HG02981 (cell line): ENCODE measurements at regions not wholly inside any gene's neighbourhood (a gene's known extent, or its start where the extent isn't known, plus 50 kb on each side); places are given as distances from the start of the nearest gene placed in this dataset.
"Not testable (repeated sequence)": the region's sequence is repeated elsewhere in the genome, so short reads cannot be mapped to it uniquely, and the experiment has no call there.

Experiments
- ATAC-seq: cut with Tn5 transposase; IDR thresholded peaks from one replicate; pipeline ENCODE4 v1.9.1; 2021; ENCODE audit warnings: mild to moderate bottlenecking, moderate library complexity; ENCODE audit not compliant: unreplicated experiment

DNA sequence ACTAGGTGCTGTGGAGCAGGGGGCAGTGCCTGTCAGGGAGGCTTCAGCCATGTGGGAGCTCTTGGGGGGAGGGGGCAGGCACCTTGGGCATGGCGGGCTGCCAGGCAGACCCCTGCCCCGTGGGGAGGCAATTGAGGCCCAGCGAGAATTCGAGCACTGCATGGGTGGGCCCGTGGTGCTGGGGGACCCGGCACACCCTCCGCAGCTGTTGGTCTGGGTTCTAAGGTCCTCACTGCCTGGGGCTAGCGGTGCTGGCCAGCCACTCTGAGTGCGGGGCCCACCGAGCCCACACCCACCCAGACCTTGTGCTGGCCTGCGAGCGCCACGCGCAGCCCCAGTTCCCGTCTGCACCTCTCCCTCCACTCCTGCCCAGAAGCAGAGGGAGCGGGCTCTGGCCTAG is 835.5 kb upstream of the CNTN5 start:
- ATAC-seq: no peak

- no peak for ATAC-seq
Observed at GRCh38 chr11:98194611-98195010, 826.1 kb upstream of the CNTN5 start.

- ATAC-seq: no peak
Observed at GRCh38 chr11:98195300-98195699, 825.4 kb upstream of the CNTN5 start.

- no peak for ATAC-seq
Observed at GRCh38 chr11:98207086-98207485, 813.7 kb upstream of the CNTN5 start.

- ATAC-seq: no peak
Observed at GRCh38 chr11:98227278-98227677, 793.5 kb upstream of the CNTN5 start.

GRCh38 chr11:98230678-98231077 is 790.1 kb upstream of the CNTN5 start:
- ATAC-seq: no peak

DNA sequence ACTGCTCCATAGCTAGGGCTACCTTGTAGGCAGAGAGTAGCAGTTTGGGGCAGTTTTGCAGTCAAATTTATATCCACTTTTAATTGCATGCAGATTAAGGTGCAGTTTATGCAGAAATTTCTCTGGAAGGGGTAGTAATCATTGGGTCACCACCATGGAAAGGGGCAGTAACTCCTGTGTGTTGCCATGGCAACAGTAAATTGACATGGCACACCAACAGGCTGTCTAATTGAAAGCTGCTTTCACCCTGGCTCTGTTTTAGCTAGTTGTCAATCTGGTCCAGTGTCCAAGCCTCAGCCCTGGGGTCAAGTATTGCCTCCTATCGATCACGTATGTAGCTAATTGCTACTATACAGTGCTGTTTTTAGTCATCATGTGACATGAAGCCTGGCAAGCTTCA is 786.1 kb upstream of the CNTN5 start:
- ATAC-seq: no peak

- ATAC-seq: no peak
Observed at GRCh38 chr11:98243897-98244296, 776.9 kb upstream of the CNTN5 start.

- no peak for ATAC-seq
Observed at GRCh38 chr11:98260983-98261382, 759.8 kb upstream of the CNTN5 start.

DNA sequence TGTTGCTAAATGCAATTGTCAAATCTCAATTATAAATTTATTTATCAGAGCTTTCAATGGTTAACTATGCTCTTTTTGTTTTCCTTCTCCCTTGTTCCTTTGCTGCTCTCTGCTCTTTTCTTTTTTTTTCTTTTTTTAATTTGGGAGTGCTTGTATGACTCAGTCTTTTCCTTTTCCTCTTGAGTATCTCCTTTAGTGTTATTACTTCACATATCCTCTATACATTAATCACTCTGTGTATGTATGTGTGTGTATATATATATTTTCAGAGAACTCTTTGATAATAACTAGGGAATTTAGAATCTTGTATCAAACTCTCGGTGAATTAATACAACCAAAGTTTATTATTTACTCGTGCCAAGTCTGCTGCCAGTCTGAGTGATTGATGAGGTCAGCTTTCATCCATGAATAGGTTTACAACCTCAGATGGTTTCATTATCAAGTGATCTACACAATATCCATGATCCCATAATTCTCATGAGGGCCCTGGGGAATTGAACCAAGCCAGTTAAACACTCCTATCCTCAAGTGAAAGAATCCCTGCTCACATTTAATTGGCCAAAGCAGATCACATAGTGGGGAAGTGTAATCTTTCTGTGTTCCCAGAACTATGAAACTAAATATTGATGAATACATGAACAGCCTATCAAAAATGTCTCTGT is 743.4 kb upstream of the CNTN5 start:
- no peak for ATAC-seq

DNA sequence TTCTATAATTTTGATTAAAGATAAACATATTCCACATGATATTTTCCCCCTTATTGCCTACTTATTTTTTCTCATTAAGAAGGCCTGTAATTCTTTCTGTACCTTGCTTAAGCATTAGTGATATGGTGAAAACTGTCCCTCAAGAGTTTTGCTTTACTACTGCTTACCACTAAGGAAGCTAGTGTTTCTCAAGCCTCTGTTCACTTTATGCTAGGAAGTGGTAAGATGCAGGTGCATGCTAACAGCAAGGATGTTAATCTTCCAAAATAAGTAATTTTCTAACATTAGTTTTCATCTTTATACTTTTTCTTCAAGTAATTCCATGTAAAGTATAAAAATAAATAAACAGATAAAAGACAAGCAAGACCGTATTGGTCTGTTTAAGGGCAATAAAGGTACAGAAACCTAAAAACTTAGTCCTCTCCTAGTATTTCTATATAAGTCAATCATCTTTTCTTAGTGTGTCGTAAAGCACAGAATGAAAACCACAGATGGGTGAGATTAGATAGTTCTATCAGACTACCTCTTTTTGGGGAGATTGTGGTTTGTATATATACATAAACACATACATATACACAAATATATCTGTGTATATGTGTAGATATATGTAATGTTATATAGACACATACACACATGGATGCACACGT is 731.0 kb upstream of the CNTN5 start:
- no peak for ATAC-seq

- no peak for ATAC-seq
Observed at GRCh38 chr11:98296091-98296880, 724.5 kb upstream of the CNTN5 start.

DNA sequence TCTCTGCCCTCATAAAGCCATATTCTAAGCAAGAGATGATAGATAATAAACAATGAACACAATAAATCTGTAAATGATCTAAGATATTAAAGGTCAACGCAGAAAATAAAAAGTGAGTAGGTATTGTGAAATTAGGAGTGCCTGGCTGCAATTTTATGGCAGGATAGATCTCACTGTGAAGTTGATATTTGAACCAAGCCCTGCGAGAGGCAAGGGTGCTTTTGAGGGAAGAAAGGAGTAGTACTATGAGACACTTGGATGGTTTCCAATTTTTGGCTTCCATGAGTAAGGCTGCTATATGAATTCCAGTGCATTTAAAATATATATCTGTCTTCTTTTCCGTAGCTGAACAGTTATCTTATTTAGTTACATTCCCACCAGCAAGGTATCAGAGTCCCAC is 720.0 kb upstream of the CNTN5 start:
- no peak for ATAC-seq

DNA sequence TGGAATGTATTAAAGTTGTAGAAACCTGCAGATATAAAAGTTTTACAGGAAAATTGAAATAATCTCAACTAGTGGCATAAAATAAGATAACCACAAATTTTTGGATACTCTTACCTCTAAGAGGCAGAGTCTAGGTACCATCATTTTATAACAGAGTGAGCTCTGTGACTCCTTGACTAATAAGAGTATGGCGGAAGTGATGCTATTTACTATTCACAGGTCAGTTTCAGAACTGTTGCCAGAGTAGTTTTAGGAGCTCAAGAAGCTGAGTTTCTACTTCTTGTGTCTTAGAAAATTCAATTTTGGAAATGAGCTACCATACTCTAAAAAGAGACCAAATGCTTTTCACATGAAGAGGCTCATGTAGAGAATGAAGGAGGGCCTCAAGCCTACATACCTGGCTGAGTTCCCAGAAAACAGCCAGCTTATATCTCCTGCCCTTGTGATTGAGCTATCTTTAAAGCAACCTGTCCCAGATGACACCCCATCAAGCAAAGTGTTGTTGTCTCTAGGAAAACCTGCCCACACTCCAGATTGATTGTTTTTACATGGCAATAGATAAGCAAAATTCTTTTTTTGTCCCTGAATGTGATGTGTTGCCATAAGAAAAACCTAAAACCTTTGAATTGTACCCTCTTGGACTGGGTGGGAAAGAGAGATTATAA is 712.8 kb upstream of the CNTN5 start:
- no peak for ATAC-seq

DNA sequence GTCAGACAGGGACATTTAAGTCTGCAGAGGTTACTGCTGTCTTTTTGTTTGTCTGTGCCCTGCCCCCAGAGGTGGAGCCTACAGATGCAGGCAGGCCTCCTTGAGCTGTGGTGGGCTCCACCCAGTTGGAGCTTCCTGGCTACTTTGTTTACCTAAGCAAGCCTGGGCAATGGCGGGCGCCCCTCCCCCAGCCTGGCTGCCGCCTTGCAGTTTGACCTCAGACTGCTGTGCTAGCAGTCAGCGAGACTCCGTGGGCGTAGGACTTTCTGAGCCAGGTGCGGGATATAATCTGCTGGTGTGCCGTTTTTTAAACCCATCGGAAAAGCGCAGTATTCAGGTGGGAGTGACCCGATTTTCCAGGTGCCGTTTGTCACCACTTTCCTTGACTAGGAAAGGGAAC is 690.4 kb upstream of the CNTN5 start:
- not testable (repeated sequence) for ATAC-seq

DNA sequence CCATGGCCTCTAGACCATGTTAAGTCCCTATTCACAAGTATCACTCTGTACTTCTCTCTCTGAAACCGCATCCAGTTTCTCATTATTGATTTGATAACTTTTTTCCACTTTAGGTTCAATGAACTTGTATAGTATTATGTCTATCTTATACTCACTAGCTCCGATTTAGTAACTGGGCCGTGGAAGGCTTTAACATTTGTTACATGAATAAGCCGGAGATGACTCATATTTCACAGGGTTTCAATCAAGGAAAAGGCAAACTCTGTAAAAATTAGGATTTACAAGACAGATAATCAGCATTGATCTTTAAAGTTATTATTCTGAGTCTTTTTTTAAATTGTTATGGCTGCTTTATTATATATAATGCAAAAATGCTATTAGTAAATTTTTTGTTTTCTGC is 662.2 kb upstream of the CNTN5 start:
- ATAC-seq: no peak

DNA sequence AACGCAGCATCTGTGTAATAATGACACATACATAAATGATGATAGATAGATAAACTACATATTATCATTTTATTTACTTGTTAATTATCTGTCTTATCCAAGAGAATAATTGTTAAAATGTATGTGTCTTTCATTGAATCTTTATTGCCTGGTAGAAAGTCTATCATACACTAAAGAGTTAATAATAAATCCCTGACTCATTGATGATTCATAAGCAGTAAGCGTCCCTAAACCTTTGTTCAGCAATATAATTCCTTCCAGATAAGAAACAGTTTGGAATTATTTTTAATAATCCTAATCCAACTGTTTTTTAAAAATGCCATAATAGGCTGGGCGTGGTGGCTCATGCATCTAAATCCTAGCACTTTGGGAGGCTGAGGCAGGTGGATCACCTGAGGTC is 655.6 kb upstream of the CNTN5 start:
- ATAC-seq: no peak

- no peak for ATAC-seq
Observed at GRCh38 chr11:98365941-98366340, 654.8 kb upstream of the CNTN5 start.

- no peak for ATAC-seq
Observed at GRCh38 chr11:98390391-98390790, 630.4 kb upstream of the CNTN5 start.

- ATAC-seq: not testable (repeated sequence)
Observed at GRCh38 chr11:98394500-98394899, 626.2 kb upstream of the CNTN5 start.

GRCh38 chr11:98398508-98398907 is 622.2 kb upstream of the CNTN5 start:
- ATAC-seq: no peak

DNA sequence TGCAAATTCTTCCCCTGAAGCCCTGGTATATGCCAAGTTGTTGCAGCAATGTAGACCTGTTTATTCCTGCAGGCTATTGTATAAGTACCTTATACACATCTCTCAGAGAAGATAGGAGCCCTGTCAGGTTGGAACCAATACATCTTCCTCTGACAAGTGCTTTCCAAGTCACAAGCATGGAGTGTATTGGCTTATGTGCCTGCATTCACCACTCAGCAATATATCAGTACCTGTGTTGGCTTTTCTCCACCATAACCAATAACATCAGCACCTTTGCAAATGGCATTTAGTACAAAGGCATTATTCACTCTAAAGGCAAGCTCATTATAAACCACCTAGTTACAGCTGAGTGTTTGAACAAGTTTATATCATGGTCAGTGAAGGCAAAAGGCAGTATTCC is 611.7 kb upstream of the CNTN5 start:
- no peak for ATAC-seq
